ENCODE measurements at regions not wholly inside any gene's neighbourhood (a gene's known extent, or its start where the extent isn't known, plus 50 kb on each side); places are given as distances from the start of the nearest gene placed in this dataset.

GRCh38 chr13:48798180-48798579, 144.5 kb downstream of the CYSLTR2 start:
- DNase-seq, result no peak
- H3K36me3 ChIP-seq, result no peaks in the 10 kb centered on the region
- no peaks in the 10 kb centered on the region for H3K27me3 ChIP-seq
- no peaks in the 10 kb centered on the region for H3K4me1 ChIP-seq
- no peak for TF ChIP-seq CTCF (IDR thresholded peaks at IDR 0.05; ENCODE audit: low read depth, low read length)
- H3K4me3 ChIP-seq (ENCODE audit: low read depth, low read length), result no peak overlapping the region
- H3K9me3 ChIP-seq, result no peaks in the 10 kb centered on the region

- no peaks in the 10 kb centered on the region for H3K27me3 ChIP-seq
- H3K4me1 ChIP-seq, result peaks cover 22% of the 10 kb centered on the region
- H3K4me3 ChIP-seq (ENCODE audit: low read depth, low read length), result no peak overlapping the region
- H3K36me3 ChIP-seq, result no peaks in the 10 kb centered on the region
- no peaks in the 10 kb centered on the region for H3K9me3 ChIP-seq
- no peak for DNase-seq
- no peak for TF ChIP-seq CTCF (IDR thresholded peaks at IDR 0.05; ENCODE audit: low read depth, low read length)
Observed at GRCh38 chr13:48801255-48801654, 147.5 kb downstream of the CYSLTR2 start.

GRCh38 chr13:48804821-48805601, 151.3 kb downstream of the CYSLTR2 start:
- peaks cover 22% of the 10 kb centered on the region for H3K4me1 ChIP-seq
- DNase-seq, result no peak
- no peak for TF ChIP-seq CTCF (IDR thresholded peaks at IDR 0.05; ENCODE audit: low read depth, low read length)
- H3K36me3 ChIP-seq, result no peaks in the 10 kb centered on the region
- no peaks in the 10 kb centered on the region for H3K9me3 ChIP-seq
- H3K27me3 ChIP-seq, result no peaks in the 10 kb centered on the region
- no peak overlapping the region for H3K4me3 ChIP-seq (ENCODE audit: low read depth, low read length)

GRCh38 chr13:48806522-48806921, 152.8 kb downstream of the CYSLTR2 start:
- Histone ChIP-seq H3K4me1 (peaks cover 22% of the 10 kb centered on the region), H3K9me3 (no peaks in the 10 kb centered on the region), H3K36me3 (no peaks in the 10 kb centered on the region), H3K27me3 (no peaks in the 10 kb centered on the region), H3K4me3 (ENCODE audit: low read depth, low read length) (no peak overlapping the region)
- no peak for TF ChIP-seq CTCF (IDR thresholded peaks at IDR 0.05; ENCODE audit: low read depth, low read length)
- DNase-seq, result no peak

- Histone ChIP-seq H3K36me3 (no peaks in the 10 kb centered on the region), H3K4me1 (peaks cover 17% of the 10 kb centered on the region), H3K4me3 (ENCODE audit: low read depth, low read length) (no peak overlapping the region), H3K27me3 (no peaks in the 10 kb centered on the region), H3K9me3 (no peaks in the 10 kb centered on the region)
- TF ChIP-seq CTCF (IDR thresholded peaks at IDR 0.05; ENCODE audit: low read depth, low read length), result no peak
- no peak for DNase-seq
Observed at GRCh38 chr13:48808683-48809082, 155.0 kb downstream of the CYSLTR2 start.

- no peak for DNase-seq
- peaks cover 7% of the 10 kb centered on the region for H3K4me1 ChIP-seq
- H3K9me3 ChIP-seq, result no peaks in the 10 kb centered on the region
- no peak overlapping the region for H3K4me3 ChIP-seq (ENCODE audit: low read depth, low read length)
- no peaks in the 10 kb centered on the region for H3K36me3 ChIP-seq
- H3K27me3 ChIP-seq, result no peaks in the 10 kb centered on the region
- TF ChIP-seq CTCF (IDR thresholded peaks at IDR 0.05; ENCODE audit: low read depth, low read length), result no peak
Observed at GRCh38 chr13:48810013-48810412, 156.3 kb downstream of the CYSLTR2 start.
